Osteocyte (in vitro differentiated cells): ENCODE measurements at regions not wholly inside any gene's neighbourhood (a gene's known extent, or its start where the extent isn't known, plus 50 kb on each side); places are given as distances from the start of the nearest gene placed in this dataset.

ENCODE experiments used
- DNase-seq: peaks from one replicate; pipeline ENCODE4 v3.0.0; 2021; ENCODE audit warnings: mixed read lengths; ENCODE audit not compliant: unreplicated experiment; ENCODE audit errors: extremely low spot score
- H3K27ac Mint-ChIP-seq: one replicate; pipeline ENCODE4 v1.8.0; 2021; ENCODE audit warnings: mild to moderate bottlenecking, mixed read lengths; ENCODE audit not compliant: unreplicated experiment
- H3K27me3 Mint-ChIP-seq: one replicate; pipeline ENCODE4 v1.8.0; 2021; ENCODE audit warnings: mixed read lengths; ENCODE audit not compliant: unreplicated experiment
- H3K36me3 Mint-ChIP-seq: one replicate; pipeline ENCODE4 v1.8.0; 2021; ENCODE audit warnings: mixed read lengths; ENCODE audit not compliant: unreplicated experiment
- H3K4me1 Mint-ChIP-seq: one replicate; pipeline ENCODE4 v1.8.0; 2021; ENCODE audit warnings: mixed read lengths; ENCODE audit not compliant: unreplicated experiment
- H3K4me3 Mint-ChIP-seq: one replicate; pipeline ENCODE4 v1.8.0; 2021; ENCODE audit warnings: mild to moderate bottlenecking, moderate library complexity, mixed read lengths; ENCODE audit not compliant: unreplicated experiment
- H3K9me3 Mint-ChIP-seq: one replicate; pipeline ENCODE4 v1.8.0; 2021; ENCODE audit warnings: mixed read lengths; ENCODE audit not compliant: unreplicated experiment
- TF ChIP-seq, protein P1 (sequence below): fragments of 200-600 bp; sonication (generic); IDR thresholded peaks from 2 replicates; pipeline ENCODE4 v1.5.0; 2021; ENCODE audit warnings: antibody characterized with exemption, mild to moderate bottlenecking, moderate library complexity

DNA sequence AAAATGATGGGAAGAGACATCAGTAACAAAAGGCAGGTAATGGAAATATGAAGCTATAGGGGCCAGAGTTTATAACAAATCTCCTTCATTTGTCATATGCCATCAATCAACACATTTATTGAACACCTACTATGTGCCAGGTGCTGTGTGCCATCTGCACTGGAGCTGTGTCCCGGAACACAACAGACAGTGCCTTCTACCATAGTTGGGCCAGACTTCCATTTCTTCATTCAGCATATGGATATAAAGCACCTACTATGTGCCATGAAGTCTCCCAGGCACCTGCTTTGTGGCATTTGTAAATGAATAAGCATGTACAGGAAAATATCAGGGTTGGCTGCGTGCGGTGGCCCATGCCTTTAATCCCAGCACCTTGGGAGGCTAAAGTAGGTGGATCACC lies 112.5 kb upstream of the ERCC6L2 start:
- DNase-seq: no peak
- no peaks in the 10 kb centered on the region for H3K9me3 Mint-ChIP-seq
- H3K4me3 Mint-ChIP-seq: no peak overlapping the region
- TF ChIP-seq, protein P1, sequence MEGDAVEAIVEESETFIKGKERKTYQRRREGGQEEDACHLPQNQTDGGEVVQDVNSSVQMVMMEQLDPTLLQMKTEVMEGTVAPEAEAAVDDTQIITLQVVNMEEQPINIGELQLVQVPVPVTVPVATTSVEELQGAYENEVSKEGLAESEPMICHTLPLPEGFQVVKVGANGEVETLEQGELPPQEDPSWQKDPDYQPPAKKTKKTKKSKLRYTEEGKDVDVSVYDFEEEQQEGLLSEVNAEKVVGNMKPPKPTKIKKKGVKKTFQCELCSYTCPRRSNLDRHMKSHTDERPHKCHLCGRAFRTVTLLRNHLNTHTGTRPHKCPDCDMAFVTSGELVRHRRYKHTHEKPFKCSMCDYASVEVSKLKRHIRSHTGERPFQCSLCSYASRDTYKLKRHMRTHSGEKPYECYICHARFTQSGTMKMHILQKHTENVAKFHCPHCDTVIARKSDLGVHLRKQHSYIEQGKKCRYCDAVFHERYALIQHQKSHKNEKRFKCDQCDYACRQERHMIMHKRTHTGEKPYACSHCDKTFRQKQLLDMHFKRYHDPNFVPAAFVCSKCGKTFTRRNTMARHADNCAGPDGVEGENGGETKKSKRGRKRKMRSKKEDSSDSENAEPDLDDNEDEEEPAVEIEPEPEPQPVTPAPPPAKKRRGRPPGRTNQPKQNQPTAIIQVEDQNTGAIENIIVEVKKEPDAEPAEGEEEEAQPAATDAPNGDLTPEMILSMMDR: no peak
- peaks cover 8% of the 10 kb centered on the region for H3K4me1 Mint-ChIP-seq
- no peaks in the 10 kb centered on the region for H3K27me3 Mint-ChIP-seq
- no peaks in the 10 kb centered on the region for H3K36me3 Mint-ChIP-seq
- no peak overlapping the region for H3K27ac Mint-ChIP-seq

DNA sequence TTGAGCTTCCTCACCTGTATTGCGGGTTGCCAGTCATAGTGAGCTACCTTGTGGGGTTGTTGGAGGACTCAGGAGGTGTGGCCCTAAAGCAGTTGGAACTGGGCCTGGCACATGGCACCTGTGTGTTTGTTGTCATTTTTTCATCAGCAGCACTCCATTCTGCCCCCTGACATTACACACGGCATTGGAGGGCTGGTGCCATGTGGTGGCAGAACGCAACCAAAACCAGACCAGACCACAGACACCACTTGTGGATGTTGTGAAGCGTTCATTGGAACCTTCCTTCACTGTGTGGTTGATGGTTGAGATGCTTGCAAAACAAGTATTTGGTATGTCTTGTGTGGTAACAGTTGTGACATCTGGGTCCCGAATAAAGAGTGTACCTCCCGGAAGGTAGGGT lies 113.2 kb upstream of the ERCC6L2 start:
- peaks cover 13% of the 10 kb centered on the region for H3K4me1 Mint-ChIP-seq
- H3K27me3 Mint-ChIP-seq: no peaks in the 10 kb centered on the region
- no peak overlapping the region for H3K27ac Mint-ChIP-seq
- no peak for DNase-seq
- H3K4me3 Mint-ChIP-seq: no peak overlapping the region
- no peaks in the 10 kb centered on the region for H3K36me3 Mint-ChIP-seq
- no peaks in the 10 kb centered on the region for H3K9me3 Mint-ChIP-seq
- TF ChIP-seq, protein P1: no peak

DNA sequence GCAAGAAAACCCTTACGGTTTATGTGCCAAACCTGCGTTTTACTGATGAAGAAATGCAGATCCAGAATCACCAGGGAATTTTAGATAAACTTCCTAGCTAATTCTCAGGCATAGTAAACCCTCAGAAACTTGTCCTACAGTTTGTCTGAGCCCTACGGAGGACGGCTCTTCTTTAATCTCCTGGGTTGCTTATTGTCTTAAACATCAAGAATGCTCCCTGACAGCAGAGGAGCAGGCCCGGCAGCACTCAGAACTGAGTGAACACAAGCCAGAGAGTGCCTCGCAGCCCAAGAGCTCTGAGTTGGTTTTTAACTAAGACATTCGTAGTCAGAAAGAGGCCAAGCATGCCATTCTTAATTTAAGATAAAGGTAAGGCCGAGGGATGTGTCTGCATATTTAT lies 114.7 kb upstream of the ERCC6L2 start:
- Mint-ChIP-seq H3K4me3 (no peak overlapping the region), H3K27ac (no peak overlapping the region), H3K9me3 (no peaks in the 10 kb centered on the region), H3K36me3 (no peaks in the 10 kb centered on the region), H3K27me3 (no peaks in the 10 kb centered on the region), H3K4me1 (peaks cover 26% of the 10 kb centered on the region)
- no peak for DNase-seq
- TF ChIP-seq, protein P1: no peak

DNA sequence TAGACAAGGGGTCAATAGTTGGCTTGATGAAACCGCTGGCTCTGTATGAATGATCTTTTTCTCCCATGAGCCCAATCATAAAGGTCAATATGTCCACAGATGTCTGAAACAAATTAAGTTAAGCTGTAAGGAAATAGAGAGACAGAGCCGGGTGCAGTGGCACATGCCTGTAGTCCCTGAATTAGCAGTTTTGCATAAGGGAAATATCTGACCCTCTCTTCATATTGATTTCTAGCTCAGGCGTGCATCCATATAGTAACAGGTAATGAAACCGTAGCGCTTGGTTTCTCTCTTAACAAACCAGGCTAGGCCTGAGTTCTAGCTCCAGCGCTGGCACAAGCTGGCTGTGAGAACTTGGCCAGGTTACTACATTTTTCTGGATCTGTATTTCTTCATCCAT lies 118.1 kb upstream of the ERCC6L2 start:
- H3K27ac Mint-ChIP-seq: peak overlapping the region; percentile 71
- H3K4me1 Mint-ChIP-seq: peaks cover 27% of the 10 kb centered on the region
- no peaks in the 10 kb centered on the region for H3K9me3 Mint-ChIP-seq
- no peaks in the 10 kb centered on the region for H3K36me3 Mint-ChIP-seq
- TF ChIP-seq, protein P1: no peak
- H3K27me3 Mint-ChIP-seq: no peaks in the 10 kb centered on the region
- no peak for DNase-seq
- H3K4me3 Mint-ChIP-seq: no peak overlapping the region

DNA sequence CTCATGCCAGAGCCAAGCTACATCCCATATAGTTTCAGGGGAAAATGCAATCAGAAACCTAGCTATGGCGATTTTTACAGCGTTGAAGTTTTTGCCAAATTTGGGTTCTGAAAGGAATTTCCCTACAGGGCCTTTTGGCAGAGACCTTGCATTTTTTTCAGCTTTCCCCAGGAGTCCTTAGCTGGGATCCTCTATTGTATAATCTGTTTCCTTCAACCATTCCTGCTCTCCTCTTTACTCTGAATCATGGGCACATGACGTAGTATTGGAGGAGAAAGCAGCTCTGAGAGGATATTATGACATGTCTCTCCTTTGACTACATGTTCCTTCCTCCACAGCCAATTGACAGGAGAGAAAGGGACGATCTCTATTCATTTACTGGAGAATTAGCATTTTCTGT lies 118.5 kb upstream of the ERCC6L2 start:
- TF ChIP-seq, protein P1: no peak
- H3K4me1 Mint-ChIP-seq: peaks cover 27% of the 10 kb centered on the region
- no peaks in the 10 kb centered on the region for H3K27me3 Mint-ChIP-seq
- H3K36me3 Mint-ChIP-seq: no peaks in the 10 kb centered on the region
- DNase-seq: no peak
- H3K27ac Mint-ChIP-seq: peak overlapping the region; percentile 71
- no peak overlapping the region for H3K4me3 Mint-ChIP-seq
- no peaks in the 10 kb centered on the region for H3K9me3 Mint-ChIP-seq
